GM19452 (cell line): ENCODE measurements at regions not wholly inside any gene's neighbourhood (a gene's known extent, or its start where the extent isn't known, plus 50 kb on each side); places are given as distances from the start of the nearest gene placed in this dataset.

ENCODE experiments used
- ATAC-seq: cut with Tn5 transposase; IDR thresholded peaks from one replicate; pipeline ENCODE4 v1.9.1; 2021; ENCODE audit not compliant: unreplicated experiment

- ATAC-seq, result no peak
Observed at GRCh38 chr18:78169174-78169864, 810.3 kb upstream of the SALL3 start.

- ATAC-seq, result no peak
Observed at GRCh38 chr18:78171954-78172353, 807.7 kb upstream of the SALL3 start.

- ATAC-seq, result no peak
Observed at GRCh38 chr18:78174737-78175136, 804.9 kb upstream of the SALL3 start.

GRCh38 chr18:78178812-78179211, 800.8 kb upstream of the SALL3 start:
- ATAC-seq, result no peak

- no peak for ATAC-seq
Observed at GRCh38 chr18:78180741-78181140, 798.9 kb upstream of the SALL3 start.

GRCh38 chr18:78183815-78184214, 795.8 kb upstream of the SALL3 start:
- no peak for ATAC-seq

- ATAC-seq, result no peak
Observed at GRCh38 chr18:78191276-78191675, 788.3 kb upstream of the SALL3 start.

- no peak for ATAC-seq
Observed at GRCh38 chr18:78192054-78192453, 787.6 kb upstream of the SALL3 start.

GRCh38 chr18:78196280-78196679, 783.3 kb upstream of the SALL3 start:
- ATAC-seq, result no peak

GRCh38 chr18:78199002-78199401, 780.6 kb upstream of the SALL3 start:
- no peak for ATAC-seq

- no peak for ATAC-seq
Observed at GRCh38 chr18:78199611-78200010, 780.0 kb upstream of the SALL3 start.

- ATAC-seq, result no peak
Observed at GRCh38 chr18:78207942-78208341, 771.7 kb upstream of the SALL3 start.

GRCh38 chr18:78208461-78208860, 771.2 kb upstream of the SALL3 start:
- ATAC-seq, result no peak

GRCh38 chr18:78213361-78213994, 766.1 kb upstream of the SALL3 start:
- no peak for ATAC-seq

- ATAC-seq, result no peak
Observed at GRCh38 chr18:78221496-78221895, 758.1 kb upstream of the SALL3 start.

- ATAC-seq, result no peak
Observed at GRCh38 chr18:78228974-78229373, 750.6 kb upstream of the SALL3 start.

GRCh38 chr18:78230911-78231310, 748.7 kb upstream of the SALL3 start:
- no peak for ATAC-seq

- ATAC-seq, result no peak
Observed at GRCh38 chr18:78232196-78232595, 747.4 kb upstream of the SALL3 start.

GRCh38 chr18:78237864-78238263, 741.8 kb upstream of the SALL3 start:
- ATAC-seq, result no peak

- ATAC-seq, result no peak
Observed at GRCh38 chr18:78238404-78239089, 741.1 kb upstream of the SALL3 start.

GRCh38 chr18:78239090-78239457, 740.5 kb upstream of the SALL3 start:
- no peak for ATAC-seq

GRCh38 chr18:78240101-78240500, 739.5 kb upstream of the SALL3 start:
- ATAC-seq, result no peak
